HG02840 (cell line): ENCODE measurements at regions not wholly inside any gene's neighbourhood (a gene's known extent, or its start where the extent isn't known, plus 50 kb on each side); places are given as distances from the start of the nearest gene placed in this dataset.
"Not testable (repeated sequence)": the region's sequence is repeated elsewhere in the genome, so short reads cannot be mapped to it uniquely, and the experiment has no call there.

ENCODE experiments used
- ATAC-seq: cut with Tn5 transposase; IDR thresholded peaks from one replicate; pipeline ENCODE4 v1.9.1; 2021; ENCODE audit warnings: mild to moderate bottlenecking, moderate library complexity, moderate number of reproducible peaks; ENCODE audit not compliant: unreplicated experiment, low FRiP score

- ATAC-seq: no peak
Measured at GRCh38 chr20:26135325-26136110, 438.9 kb upstream of the ZNF337 start.

- ATAC-seq: no peak
Measured at GRCh38 chr20:26134606-26135005, 438.0 kb upstream of the ZNF337 start.

DNA sequence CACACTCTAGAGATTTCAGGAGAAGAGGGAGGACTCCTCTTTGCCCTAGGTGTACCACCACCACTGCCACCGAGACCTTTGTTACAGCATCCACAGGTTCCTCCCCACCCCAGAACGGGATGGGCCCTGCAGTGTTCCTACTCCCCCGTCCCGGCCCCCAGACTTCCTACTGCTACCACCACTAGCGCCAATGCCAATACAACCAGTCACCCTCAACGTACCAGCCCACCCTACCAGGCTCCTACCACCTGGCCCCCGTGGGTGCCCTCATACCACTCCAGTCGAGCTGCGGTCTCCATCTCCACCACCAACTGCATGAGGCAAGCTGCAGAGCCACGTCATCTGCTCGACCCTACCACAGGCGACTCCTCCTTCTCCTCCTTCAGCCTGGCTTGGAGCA is 437.1 kb upstream of the ZNF337 start:
- not testable (repeated sequence) for ATAC-seq

DNA sequence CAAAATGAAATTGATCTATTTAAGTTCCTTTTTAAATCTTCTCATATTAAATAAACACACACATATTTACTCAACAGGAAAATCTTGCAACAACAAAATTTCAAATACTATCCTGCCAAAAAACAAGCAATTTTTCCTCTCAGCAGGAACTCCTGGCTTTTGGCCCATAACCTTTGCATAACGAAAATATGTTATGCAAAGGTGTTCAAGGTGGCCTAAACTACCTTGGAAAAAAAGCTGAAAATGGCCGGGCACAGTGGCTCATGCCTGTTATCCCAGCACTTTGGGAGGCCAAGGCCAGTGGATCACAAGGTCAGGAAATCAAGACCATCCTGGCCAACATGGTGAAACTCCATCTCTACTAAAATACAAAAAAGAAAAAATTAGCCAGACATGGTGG is 424.3 kb upstream of the ZNF337 start:
- not testable (repeated sequence) for ATAC-seq

DNA sequence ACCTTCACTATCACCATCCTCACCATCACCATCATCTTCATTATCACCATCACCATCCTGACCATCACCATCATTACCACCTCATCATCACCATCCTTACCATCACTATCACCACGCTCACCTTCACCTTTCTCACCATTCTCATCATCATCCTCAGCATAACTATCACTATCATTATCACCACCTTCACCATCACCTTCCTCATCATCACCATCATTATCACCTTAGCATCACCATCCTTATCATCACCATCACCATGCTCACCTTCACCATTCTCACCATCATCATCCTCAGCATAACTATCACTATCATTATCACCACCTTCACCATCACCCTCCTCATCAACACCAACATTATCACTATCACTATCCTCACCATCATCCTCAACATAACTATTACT is 397.8 kb upstream of the ZNF337 start:
- ATAC-seq: not testable (repeated sequence)

DNA sequence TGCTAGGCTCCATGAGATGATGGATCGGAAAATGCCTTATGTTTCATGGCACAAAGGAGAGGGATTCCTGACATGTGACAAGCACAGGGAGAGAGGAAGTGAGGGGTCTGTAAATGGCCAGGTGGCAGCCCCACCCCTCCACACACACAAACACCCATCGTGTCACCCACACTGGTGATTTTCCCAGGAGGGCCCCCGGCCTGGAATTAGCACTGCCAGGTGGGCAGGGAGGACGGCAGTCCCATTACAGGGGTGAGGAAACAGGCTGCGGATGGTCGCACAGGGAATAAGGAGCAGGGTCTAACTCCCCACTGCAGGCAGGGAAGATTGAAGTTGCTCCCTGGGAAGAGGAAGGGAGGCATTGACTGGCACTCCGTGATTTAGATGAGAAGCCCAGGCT is 395.3 kb upstream of the ZNF337 start:
- not testable (repeated sequence) for ATAC-seq

GRCh38 chr20:26086195-26086594 is 389.5 kb upstream of the ZNF337 start:
- not testable (repeated sequence) for ATAC-seq

DNA sequence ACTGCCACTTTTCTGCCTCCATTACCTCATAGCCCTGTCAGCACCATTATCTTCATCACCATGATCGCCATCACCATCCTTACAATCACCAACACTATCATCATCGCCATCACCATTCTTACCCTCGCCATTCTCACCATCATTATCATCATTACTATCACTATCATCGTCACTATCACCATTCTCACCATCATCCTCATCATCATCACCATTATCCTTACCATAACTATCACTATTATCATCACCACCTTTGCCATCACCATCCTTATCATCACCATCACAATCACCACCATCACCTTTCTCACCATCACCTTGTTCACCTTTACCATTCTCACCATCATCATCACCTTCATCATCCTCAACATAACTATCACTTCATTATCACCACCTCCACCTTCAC is 377.3 kb upstream of the ZNF337 start:
- ATAC-seq: not testable (repeated sequence)

GRCh38 chr20:26059324-26059723 is 362.7 kb upstream of the ZNF337 start:
- not testable (repeated sequence) for ATAC-seq

GRCh38 chr20:26058446-26058845 is 361.8 kb upstream of the ZNF337 start:
- not testable (repeated sequence) for ATAC-seq

DNA sequence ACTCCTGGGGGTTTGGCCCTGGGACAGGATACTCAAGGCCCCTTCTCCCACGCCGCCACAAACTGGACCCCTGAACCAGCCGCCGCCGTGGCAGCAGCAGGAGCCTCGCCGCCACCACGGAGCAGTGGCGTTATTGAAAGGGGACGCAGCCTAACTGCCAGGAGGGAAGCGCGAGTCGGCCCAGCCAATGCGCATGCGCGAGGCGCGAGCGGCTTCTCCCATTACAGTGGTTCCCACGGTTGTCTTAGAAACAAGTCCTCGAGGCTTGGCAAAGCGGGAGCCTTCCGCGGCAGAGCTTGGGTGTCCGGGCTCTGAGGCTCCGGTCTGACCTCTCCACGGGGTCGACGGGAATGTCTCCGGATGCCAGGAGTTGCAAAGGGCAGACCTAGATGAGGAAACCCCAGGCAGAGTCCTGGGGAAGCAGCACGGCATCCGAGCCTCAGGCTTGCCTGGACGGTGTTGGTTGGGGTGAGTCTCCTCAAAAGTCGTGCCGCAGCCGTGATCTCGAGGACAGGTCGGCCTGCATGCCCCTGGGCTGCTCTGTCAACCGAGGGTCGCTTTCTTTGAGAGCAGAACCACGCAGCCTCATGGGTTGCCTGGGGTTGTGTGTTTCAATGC is 360.6 kb upstream of the ZNF337 start:
- not testable (repeated sequence) for ATAC-seq

- not testable (repeated sequence) for ATAC-seq
Measured at GRCh38 chr20:26025792-26026191, 329.1 kb upstream of the ZNF337 start.

GRCh38 chr20:26010942-26011276 is 314.3 kb upstream of the ZNF337 start:
- ATAC-seq: not testable (repeated sequence)

DNA sequence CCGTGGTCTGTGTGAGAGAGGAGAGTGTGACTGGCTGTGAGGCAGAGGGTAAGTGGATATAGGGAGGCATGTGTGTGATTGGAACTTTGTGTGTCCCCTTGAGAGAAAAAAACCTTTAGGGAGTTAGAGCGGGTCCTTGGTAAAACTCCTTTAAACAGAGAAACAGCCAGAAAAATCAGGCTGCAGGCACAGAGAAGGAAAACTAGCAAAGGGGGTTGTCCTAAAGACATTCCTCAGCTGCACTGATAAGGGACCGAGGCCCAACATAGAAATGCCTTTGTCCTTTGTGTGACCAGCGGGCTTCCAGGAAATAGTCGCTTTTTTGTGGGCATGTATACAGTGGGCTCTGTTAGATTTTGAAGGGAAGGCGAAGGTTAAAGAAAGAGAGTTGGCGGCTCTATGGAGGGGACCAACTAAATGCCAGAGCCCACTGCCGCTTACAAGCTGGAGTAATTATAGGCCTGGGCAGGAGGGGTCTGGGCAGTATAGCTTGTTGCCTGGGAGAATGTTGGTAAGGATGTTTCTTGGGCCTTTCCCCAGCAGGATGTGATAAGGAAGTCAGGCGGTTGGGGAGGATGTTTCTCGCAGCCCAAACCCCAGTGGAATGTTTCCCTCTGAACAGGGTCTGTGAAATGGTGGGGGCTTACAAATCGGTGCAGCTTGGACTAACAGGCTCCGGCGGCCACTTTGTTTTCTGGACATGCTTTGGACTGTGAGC is 313.7 kb upstream of the ZNF337 start:
- not testable (repeated sequence) for ATAC-seq

- ATAC-seq: not testable (repeated sequence)
Measured at GRCh38 chr20:26009402-26010223, 313.0 kb upstream of the ZNF337 start.

GRCh38 chr20:26008026-26008425 is 311.4 kb upstream of the ZNF337 start:
- not testable (repeated sequence) for ATAC-seq

- ATAC-seq: not testable (repeated sequence)
Measured at GRCh38 chr20:26006164-26006563, 309.5 kb upstream of the ZNF337 start.

DNA sequence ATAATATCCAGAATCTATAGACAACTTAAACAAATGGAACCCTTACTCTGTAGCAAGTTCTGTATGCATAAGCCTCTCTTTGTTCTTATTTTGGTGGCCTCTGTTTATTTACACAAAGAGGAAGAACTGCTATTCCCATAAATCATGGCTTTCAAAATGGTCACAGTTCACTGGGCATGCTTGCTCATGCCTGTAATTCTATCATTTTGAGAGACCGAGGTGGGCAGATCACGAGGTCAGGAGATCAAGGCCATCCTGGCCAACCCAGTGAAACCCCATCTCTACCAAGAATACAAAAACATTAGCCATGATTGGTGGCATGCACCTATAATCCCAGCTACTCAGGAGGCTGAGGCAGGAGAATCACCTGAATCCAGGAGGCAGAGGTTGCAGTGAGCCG is 307.3 kb upstream of the ZNF337 start:
- not testable (repeated sequence) for ATAC-seq

GRCh38 chr20:25997367-25998038 is 300.9 kb upstream of the ZNF337 start:
- ATAC-seq: not testable (repeated sequence)

DNA sequence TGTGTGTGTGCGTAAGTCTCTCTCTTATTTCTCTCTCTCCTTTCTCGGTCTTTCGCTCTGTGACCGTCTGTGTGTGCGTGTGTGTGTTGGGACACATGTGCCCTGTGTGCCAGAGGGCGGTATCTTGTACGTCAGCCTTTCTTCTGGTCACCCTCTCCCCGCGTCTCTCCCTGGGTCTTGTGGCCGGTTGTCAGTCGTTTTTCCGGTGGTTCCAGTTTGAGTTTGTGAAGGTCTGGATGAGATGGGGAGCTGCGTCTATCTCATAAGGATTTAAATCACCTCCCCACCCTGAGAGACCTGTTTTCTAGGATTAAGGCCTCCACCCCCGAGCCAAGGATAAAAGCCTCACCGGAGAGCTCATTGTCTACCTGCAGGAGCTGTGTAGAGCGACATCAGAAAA is 295.5 kb upstream of the ZNF337 start:
- ATAC-seq: no peak
